GM12872 (cell line): ENCODE measurements at regions not wholly inside any gene's neighbourhood (a gene's known extent, or its start where the extent isn't known, plus 50 kb on each side); places are given as distances from the start of the nearest gene placed in this dataset.

Experiments used
- TF ChIP-seq, protein P1 (sequence below): IDR thresholded peaks from 3 replicates; pipeline ENCODE4 v1.5.1; 2011; ENCODE audit warnings: low read depth, mild to moderate bottlenecking, low read length, moderate library complexity; ENCODE audit not compliant: insufficient read depth

DNA sequence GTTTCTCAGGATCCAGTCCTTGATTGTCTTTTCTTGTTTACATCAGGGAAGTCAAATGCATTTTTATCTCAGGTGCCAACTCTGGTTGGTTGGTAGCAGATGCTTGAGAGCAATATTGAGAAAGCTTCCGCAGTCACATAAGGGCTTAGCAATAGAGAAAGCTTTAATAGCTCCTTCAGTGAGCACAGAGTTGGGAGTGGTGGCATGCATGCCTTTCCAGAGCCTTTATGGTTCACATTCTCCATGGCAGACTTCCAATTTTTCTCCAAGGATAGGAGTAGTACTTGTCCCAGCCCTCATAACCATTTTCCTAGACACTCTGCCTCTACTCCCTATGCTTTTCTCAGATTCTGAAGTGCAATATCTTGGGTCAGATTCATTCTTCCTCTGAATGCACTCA, 280.4 kb downstream of the AEBP2 start:
- TF ChIP-seq, protein P1, sequence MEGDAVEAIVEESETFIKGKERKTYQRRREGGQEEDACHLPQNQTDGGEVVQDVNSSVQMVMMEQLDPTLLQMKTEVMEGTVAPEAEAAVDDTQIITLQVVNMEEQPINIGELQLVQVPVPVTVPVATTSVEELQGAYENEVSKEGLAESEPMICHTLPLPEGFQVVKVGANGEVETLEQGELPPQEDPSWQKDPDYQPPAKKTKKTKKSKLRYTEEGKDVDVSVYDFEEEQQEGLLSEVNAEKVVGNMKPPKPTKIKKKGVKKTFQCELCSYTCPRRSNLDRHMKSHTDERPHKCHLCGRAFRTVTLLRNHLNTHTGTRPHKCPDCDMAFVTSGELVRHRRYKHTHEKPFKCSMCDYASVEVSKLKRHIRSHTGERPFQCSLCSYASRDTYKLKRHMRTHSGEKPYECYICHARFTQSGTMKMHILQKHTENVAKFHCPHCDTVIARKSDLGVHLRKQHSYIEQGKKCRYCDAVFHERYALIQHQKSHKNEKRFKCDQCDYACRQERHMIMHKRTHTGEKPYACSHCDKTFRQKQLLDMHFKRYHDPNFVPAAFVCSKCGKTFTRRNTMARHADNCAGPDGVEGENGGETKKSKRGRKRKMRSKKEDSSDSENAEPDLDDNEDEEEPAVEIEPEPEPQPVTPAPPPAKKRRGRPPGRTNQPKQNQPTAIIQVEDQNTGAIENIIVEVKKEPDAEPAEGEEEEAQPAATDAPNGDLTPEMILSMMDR, result no peak

DNA sequence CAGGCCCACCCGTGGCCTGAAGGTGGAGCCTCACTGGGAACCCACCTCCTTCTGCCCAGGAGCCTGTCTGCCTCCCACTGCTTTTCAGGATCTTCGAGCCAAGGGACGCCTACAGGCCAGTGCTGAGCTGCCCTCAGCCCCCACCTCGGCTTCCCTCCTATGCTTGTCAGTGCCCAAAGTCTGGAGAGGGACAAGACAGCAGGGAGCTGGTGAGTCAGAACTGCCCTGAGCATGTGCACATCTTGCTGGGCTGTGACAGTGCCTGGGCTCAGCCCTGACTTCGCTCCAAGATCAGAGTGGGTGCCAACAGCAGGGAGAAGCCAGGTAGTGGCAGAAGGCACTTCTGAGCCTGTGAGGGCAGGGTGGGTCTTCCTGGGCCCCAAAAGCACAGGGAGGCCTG, 286.8 kb downstream of the AEBP2 start:
- TF ChIP-seq, protein P1, result no peak

DNA sequence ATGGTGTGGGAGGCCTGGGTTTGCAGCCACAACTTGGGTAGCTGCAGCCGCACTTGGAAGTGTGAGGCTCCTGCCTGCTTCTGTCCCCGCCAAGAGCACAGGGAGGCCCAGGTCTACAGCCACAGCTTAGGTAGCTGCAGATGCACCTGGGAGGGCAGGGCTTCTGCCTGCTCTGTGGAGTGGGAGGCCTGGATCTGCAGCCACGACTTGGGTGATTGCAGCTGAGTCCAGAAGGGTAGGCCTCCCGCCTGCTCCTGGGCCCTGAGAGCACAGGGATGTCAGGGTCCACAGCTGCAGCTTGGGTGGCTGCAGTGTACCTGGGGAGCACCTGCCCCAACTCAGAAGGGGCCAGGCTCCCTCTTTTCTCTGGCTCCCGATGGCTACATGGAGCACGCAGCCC, 287.3 kb downstream of the AEBP2 start:
- TF ChIP-seq, protein P1, result no peak

DNA sequence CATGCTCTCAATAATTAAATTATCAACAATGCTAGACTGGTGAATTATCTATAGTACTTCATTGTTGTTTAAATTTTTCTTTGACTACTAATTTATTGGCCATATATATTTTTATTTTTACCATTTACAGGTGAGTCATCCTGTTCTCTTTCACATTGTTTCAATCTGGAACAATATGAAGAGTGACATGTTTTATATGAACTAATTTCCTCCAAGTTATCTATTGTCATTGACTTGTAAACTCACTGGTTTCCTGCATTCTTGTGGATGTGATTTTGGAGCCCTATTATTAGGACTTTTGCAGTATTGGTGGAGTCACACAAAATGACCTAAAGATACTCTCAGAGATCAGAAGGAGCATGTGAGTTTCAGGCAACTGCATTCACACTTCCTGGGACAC, 297.7 kb downstream of the AEBP2 start:
- TF ChIP-seq, protein P1, result no peak

DNA sequence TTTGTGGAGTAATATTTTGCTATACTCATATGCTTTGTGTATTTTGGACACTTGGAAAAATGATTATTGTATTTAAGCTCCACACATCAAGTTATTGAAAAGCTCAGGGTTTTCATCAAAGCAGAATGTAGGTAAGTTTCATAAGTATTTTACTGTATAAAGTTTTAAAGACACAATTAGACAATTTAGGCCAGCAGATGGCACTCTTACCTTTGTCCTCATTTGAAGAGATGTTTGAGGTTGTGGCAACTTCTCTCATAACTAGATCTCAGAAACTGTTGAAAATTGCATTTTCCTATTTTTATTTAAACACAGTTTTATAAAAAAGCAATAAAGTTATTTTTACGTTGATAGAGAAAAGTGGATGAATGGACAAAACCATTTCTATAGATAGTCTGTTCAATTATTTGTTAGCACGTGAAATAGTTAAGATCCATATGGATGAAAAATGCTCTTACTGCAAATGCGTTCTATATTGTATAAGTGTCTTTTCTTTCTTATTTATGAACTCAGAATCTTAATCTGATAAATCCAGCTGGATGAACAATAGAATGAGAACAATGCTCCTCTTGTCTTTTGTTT, 300.0 kb downstream of the AEBP2 start:
- TF ChIP-seq, protein P1, result peak; percentile 48; the same call in 2 of the 3 replicates

DNA sequence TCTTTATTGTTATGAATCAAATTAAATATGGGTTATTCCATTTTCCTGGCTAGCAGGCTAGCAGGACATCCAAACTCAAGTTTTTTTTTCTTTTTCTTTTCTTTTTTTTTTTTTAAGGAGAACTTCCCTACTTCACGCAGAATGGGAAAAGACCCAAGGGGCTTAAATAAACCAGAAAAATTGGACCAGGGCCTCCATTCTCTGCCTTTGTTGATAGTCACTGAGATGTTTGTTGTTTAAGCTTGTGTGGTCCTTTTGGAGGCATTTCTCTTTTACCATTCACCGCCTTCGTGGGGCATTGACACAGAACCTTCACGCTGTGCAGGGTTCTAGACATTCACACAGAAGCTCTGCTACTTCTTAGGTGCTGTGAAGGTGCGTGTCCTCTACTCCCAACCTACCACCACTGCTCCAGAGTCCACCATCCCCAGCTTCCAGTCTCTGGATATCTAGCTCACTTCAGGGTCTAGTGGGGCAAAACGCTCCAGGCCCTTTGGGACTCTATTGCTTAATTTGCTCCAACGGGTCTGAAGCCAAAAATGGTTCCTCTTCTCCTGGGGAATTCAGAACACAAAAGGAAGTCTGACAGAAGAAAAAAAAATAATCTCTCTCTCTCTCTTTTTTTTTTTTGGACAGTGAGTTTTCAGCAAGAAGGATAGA, 301.3 kb downstream of the AEBP2 start:
- TF ChIP-seq, protein P1, result no peak

DNA sequence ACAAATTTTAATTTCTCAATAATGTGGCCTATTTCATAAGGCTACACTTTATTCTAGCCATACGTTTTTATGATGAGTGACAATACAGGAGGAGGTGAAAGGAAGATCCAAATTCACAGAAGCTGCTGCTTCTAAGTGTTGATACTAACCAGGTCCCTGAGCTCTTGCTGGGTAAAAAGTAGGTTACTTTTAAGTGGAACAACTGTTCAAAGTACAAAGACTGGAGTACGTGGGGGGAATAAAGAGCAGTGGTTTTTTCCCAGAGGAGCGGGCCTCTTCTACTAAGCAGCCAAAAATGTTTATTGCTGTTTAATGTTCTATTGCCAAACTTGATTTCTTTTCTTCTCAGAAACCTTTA, 301.8 kb downstream of the AEBP2 start:
- TF ChIP-seq, protein P1, result no peak
